Suprapubic skin (tissue), 4 donors: ENCODE measurements at regions not wholly inside any gene's neighbourhood (a gene's known extent, or its start where the extent isn't known, plus 50 kb on each side); places are given as distances from the start of the nearest gene placed in this dataset.

Source experiments
- DNase-seq, 2 donors: peaks; one replicate each; pipeline ENCODE4 v3.0.0-alpha.2; 2019; ENCODE audit warnings: low spot score in 2 of 2
- H3K27ac ChIP-seq: fragments of 200-600 bp; sonication (generic); one replicate; pipeline ENCODE4 v1.5.1; 2019
- H3K27me3 ChIP-seq: fragments of 200-600 bp; sonication (generic); one replicate; pipeline ENCODE4 v1.5.1; 2019
- H3K36me3 ChIP-seq: fragments of 200-600 bp; sonication (generic); one replicate; pipeline ENCODE4 v1.5.1; 2019
- H3K4me1 ChIP-seq: fragments of 200-600 bp; sonication (generic); one replicate; pipeline ENCODE4 v1.5.1; 2019
- H3K4me3 ChIP-seq: fragments of 200-600 bp; sonication (generic); one replicate; pipeline ENCODE4 v1.5.1; 2019; ENCODE audit warnings: mild to moderate bottlenecking
- H3K9me3 ChIP-seq: fragments of 200-600 bp; sonication (generic); one replicate; pipeline ENCODE4 v1.5.1; 2019
- EP300 ChIP-seq: sonication (generic); formaldehyde crosslinking; IDR thresholded peaks from one replicate; pipeline ENCODE4 v1.6.1; 2017; ENCODE audit warnings: antibody characterized with exemption
- POLR2A ChIP-seq, 2 donors: fragments of 450-650 bp; IDR thresholded peaks; one replicate each; pipeline ENCODE4 v1.6.1; 2017; ENCODE audit warnings: antibody characterized with exemption in 2 of 2, mild to moderate bottlenecking in 2 of 2, moderate library complexity in 2 of 2
- POLR2AphosphoS5 ChIP-seq, 3 donors: sonication (generic); formaldehyde crosslinking; IDR thresholded peaks; one replicate each; pipeline ENCODE4 v1.6.1; 2017; ENCODE audit warnings: antibody characterized with exemption in 3 of 3
- WGBS: methylation state at CpG from one replicate; pipeline ENCODE4 v1.1.5; 2018; 5-methylcytosine and 5-hydroxymethylcytosine counted together
- TF ChIP-seq, protein P1 (sequence below), 2 donors: fragments of 200-600 bp in 1 of 2; fragments of 450-650 bp in 1 of 2; sonication (generic) in 1 of 2; IDR thresholded peaks; one replicate each; pipeline ENCODE4 v1.5.1; 2016 to 2019; ENCODE audit warnings: antibody characterized with exemption in 2 of 2, mild to moderate bottlenecking in 1 of 2, moderate library complexity in 1 of 2

DNA sequence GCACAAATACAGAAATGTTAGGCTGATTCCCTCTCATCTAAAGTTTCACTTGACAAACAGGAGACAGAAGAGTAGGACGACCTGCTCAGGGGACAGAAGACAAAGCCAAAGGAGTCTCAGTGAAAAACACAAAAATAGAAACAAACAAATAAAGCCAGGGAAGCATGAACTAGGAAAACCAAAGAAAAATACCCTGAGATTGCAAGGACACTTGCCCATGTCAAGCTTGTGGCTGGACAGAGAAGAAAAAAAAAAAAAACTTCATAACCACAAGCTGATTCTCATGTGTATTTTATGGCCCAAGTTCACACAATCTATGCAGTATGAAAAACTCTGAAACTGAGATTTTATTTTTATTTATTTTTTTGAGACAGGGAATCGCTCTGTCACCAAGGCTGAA is 85.6 kb upstream of the BEND6 start:
- H3K27me3 ChIP-seq = no peaks in the 10 kb centered on the region
- no peak for TF ChIP-seq POLR2A (IDR thresholded peaks at IDR 0.05)
- TF ChIP-seq, protein P1, sequence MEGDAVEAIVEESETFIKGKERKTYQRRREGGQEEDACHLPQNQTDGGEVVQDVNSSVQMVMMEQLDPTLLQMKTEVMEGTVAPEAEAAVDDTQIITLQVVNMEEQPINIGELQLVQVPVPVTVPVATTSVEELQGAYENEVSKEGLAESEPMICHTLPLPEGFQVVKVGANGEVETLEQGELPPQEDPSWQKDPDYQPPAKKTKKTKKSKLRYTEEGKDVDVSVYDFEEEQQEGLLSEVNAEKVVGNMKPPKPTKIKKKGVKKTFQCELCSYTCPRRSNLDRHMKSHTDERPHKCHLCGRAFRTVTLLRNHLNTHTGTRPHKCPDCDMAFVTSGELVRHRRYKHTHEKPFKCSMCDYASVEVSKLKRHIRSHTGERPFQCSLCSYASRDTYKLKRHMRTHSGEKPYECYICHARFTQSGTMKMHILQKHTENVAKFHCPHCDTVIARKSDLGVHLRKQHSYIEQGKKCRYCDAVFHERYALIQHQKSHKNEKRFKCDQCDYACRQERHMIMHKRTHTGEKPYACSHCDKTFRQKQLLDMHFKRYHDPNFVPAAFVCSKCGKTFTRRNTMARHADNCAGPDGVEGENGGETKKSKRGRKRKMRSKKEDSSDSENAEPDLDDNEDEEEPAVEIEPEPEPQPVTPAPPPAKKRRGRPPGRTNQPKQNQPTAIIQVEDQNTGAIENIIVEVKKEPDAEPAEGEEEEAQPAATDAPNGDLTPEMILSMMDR (IDR thresholded peaks at IDR 0.05) = no peak
- TF ChIP-seq EP300 = no peak
- no peak for TF ChIP-seq POLR2AphosphoS5 (IDR thresholded peaks at IDR 0.05)
- no peak for DNase-seq
- H3K36me3 ChIP-seq = no peaks in the 10 kb centered on the region
- 89% methylated on average over 2 of the region's 2 CpGs for WGBS
- H3K27ac ChIP-seq = no peak overlapping the region
- no peak overlapping the region for H3K4me3 ChIP-seq
- H3K4me1 ChIP-seq = no peaks in the 10 kb centered on the region
- no peaks in the 10 kb centered on the region for H3K9me3 ChIP-seq

DNA sequence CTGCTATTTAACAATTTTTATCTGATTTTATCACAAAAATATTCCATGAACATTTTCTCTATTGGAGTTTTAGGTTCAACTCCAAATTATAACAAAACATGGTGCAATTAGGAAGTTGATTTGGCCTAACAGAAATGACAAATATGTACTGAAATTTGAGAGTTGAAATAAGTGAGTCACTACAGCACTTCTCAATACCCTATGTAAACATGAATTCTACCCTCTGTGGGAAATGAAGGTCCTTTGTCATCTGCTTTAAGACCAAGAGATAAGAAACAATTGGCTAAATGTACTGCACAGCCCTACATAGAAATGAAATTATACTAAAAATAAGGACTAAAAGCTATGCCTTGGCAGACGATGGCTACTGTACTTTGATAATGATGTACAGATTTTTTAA is 86.2 kb upstream of the BEND6 start:
- no peak for DNase-seq
- Histone ChIP-seq H3K36me3 (no peaks in the 10 kb centered on the region), H3K4me3 (no peak overlapping the region), H3K4me1 (no peaks in the 10 kb centered on the region), H3K27ac (no peak overlapping the region), H3K9me3 (no peaks in the 10 kb centered on the region), H3K27me3 (no peaks in the 10 kb centered on the region)
- TF ChIP-seq EP300 (no peak), POLR2AphosphoS5 (IDR thresholded peaks at IDR 0.05) (no peak), POLR2A (IDR thresholded peaks at IDR 0.05) (no peak)
- TF ChIP-seq, protein P1 (IDR thresholded peaks at IDR 0.05) = no peak
- 87% methylated on average over 1 of the region's 1 CpG for whole genome bisulfite sequencing

GRCh38 chr6:56866917-56867522 is 87.9 kb upstream of the BEND6 start:
- 87% methylated on average over 2 of the region's 2 CpGs for WGBS
- Histone ChIP-seq H3K36me3 (no peaks in the 10 kb centered on the region), H3K27me3 (no peaks in the 10 kb centered on the region), H3K9me3 (no peaks in the 10 kb centered on the region), H3K4me1 (no peaks in the 10 kb centered on the region), H3K27ac (no peak overlapping the region), H3K4me3 (no peak overlapping the region)
- TF ChIP-seq EP300 (no peak), POLR2AphosphoS5 (IDR thresholded peaks at IDR 0.05) (no peak), POLR2A (IDR thresholded peaks at IDR 0.05) (no peak)
- TF ChIP-seq, protein P1 (IDR thresholded peaks at IDR 0.05) = no peak
- no peak for DNase-seq

GRCh38 chr6:56865081-56865875 is 89.6 kb upstream of the BEND6 start:
- WGBS = 100% methylated on average over 1 of the region's 1 CpG
- DNase-seq = no peak
- Histone ChIP-seq H3K27me3 (no peaks in the 10 kb centered on the region), H3K27ac (no peak overlapping the region), H3K36me3 (no peaks in the 10 kb centered on the region), H3K4me1 (no peaks in the 10 kb centered on the region), H3K9me3 (no peaks in the 10 kb centered on the region), H3K4me3 (no peak overlapping the region)
- TF ChIP-seq EP300 = no peak
- no peak for TF ChIP-seq POLR2A (IDR thresholded peaks at IDR 0.05)
- TF ChIP-seq, protein P1 (IDR thresholded peaks at IDR 0.05) = no peak
- no peak for TF ChIP-seq POLR2AphosphoS5 (IDR thresholded peaks at IDR 0.05)

DNA sequence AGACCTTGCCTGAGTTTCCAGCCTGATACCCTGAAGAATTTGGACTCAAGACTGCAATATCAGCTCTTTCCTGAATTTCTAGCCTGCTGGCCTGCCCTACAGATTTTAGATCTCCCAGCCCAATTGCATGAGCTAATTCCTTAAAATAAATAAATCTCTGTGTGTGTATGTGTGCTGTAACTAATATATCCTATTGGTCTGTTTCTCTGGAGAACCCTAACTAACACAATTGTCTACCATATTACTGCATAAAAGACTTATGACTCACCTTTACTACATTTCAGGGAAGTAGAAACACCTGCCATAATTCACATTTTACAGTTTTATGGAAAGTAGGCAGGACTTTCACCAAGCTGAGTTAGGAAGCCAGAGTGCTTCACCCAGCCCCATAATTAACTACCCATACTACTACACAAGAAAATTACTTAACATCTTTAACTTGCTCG is 90.7 kb upstream of the BEND6 start:
- 65% methylated on average over 1 of the region's 1 CpG for WGBS
- no peak for DNase-seq
- Histone ChIP-seq H3K9me3 (no peaks in the 10 kb centered on the region), H3K27ac (no peak overlapping the region), H3K36me3 (no peaks in the 10 kb centered on the region), H3K4me1 (no peaks in the 10 kb centered on the region), H3K4me3 (no peak overlapping the region), H3K27me3 (no peaks in the 10 kb centered on the region)
- TF ChIP-seq, protein P1 (IDR thresholded peaks at IDR 0.05) = no peak
- TF ChIP-seq EP300 (no peak), POLR2A (IDR thresholded peaks at IDR 0.05) (no peak), POLR2AphosphoS5 (IDR thresholded peaks at IDR 0.05) (no peak)
